Urothelium cell line (cell line): ENCODE measurements at regions not wholly inside any gene's neighbourhood (a gene's known extent, or its start where the extent isn't known, plus 50 kb on each side); places are given as distances from the start of the nearest gene placed in this dataset.

Experiments used
- DNase-seq: peaks from one replicate; pipeline ENCODE4 v3.0.0; 2011; ENCODE audit warnings: low spot score, mixed read lengths
- FAIRE-seq: peaks from 2 replicates; lab custom pipeline; 2011; peaks lifted over from hg19 to GRCh38; lab: Jason Lieb, UNC

DNA sequence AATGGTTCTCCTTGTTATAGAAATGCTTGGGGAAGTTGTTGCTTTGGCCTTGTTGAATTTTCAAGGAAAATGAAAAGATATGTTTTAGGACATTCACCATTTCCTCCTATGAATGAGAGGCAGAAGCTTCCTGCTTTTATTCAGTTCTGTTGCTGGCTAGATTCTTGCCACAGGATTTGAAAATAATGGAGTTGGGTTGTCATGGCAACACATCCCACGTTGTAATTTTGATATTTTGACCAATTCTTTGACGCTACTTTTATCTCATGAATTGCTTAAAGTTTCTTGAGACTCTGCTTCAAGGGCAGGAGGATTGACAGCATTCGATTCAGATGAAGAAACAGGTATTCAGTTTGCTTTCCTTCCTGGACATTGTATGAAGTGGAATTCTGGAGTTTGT, 331.5 kb downstream of the PRDM2 start:
- no peak for DNase-seq
- no peak for FAIRE-seq

DNA sequence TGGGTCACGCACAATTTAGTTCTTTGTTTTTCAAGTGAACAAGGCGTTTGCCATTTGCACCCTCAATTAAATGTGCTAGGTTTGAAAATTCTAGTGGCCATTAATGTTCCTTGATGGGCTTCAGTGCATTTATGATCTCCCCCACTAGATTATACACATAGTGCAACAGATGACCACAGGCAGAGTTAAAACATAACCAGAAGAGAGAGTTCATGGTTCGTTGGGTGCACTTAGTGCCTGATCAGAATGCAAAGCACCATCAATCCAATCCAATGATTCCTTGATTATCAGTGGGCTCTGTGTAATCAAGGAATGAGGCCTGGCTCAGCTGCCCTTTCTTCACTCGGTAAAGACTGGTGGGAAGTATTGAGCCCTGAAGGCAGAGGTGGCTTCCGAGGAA, 334.5 kb downstream of the PRDM2 start:
- no peak for DNase-seq
- no peak for FAIRE-seq

- DNase-seq = peak; percentile 10
- FAIRE-seq = no peak
Measured at GRCh38 chr1:14037101-14037847, 337.3 kb downstream of the PRDM2 start.

GRCh38 chr1:14039582-14040430, 339.8 kb downstream of the PRDM2 start:
- FAIRE-seq (no peak), DNase-seq (peak; percentile 24)

- DNase-seq = no peak
- FAIRE-seq = peak; percentile 95
Measured at GRCh38 chr1:14049965-14050364, 350.0 kb downstream of the PRDM2 start.

DNA sequence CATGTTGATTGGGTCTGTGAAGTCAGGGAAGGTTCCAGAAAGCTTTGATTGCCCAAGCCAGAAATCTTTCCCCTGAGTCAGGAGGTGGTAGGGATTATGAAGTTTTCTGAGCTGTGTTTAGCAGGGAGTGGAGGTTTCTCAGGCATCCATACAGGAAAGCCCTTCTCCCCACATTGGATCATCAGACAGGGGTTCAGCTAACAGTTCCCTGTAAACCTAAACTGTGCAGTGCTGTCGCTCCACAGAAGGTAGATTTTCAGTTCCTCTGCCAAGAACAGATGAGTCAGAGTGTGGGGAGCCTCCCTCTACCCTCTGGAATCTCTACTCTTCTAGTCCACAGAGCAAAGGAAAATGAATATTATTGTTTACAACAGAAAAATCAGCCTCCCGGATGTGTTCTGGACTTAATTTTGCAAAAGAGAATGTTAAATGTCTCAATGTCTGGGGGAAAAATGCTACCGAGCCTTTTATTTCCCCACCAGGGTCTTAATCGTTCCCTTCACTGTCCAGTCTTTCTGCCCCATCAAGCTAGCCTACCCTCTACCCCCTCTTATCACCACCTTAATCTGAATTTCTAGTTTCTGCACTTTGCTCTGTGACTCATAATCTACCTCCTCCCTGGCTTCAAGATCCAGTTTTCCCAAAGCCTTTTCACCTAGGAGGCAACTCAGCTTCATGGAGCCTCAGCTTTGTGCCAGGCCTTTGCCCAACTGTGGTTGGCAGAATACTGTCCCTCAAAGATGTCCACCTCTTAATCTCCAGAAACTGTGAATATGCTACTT, 355.6 kb downstream of the PRDM2 start:
- DNase-seq = peak; percentile 69
- FAIRE-seq = no peak

- FAIRE-seq = peak; percentile 30
- no peak for DNase-seq
Measured at GRCh38 chr1:14057640-14058039, 357.7 kb downstream of the PRDM2 start.

- DNase-seq = no peak
- no peak for FAIRE-seq
Measured at GRCh38 chr1:14061204-14061603, 361.2 kb downstream of the PRDM2 start.

GRCh38 chr1:14061722-14062121, 361.7 kb downstream of the PRDM2 start:
- no peak for FAIRE-seq
- no peak for DNase-seq

- DNase-seq (no peak), FAIRE-seq (no peak)
Measured at GRCh38 chr1:14062669-14063068, 362.7 kb downstream of the PRDM2 start.

- FAIRE-seq = no peak
- no peak for DNase-seq
Measured at GRCh38 chr1:14064649-14065442, 364.9 kb downstream of the PRDM2 start.

GRCh38 chr1:14065486-14065885, 365.5 kb downstream of the PRDM2 start:
- no peak for FAIRE-seq
- no peak for DNase-seq

DNA sequence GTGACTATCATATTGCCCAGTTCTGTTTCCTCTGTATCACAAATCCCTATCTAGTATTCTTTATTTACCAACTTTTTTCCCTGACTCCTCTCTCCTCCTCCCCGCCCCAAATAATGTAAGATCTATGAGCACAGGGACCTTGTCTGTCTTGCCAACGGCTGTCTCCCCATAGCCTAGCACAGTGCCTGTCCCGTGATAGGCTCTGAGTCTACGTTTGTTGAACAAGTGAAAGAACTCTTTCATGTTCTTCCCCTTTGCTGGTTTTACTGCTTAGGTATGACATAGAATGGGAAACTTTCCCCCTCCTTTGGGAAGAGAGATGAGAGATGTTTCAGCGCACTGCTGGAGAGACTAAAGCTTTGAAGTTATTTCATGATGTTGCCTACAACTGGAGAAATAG, 367.0 kb downstream of the PRDM2 start:
- FAIRE-seq (no peak), DNase-seq (no peak)

- FAIRE-seq (no peak), DNase-seq (no peak)
Measured at GRCh38 chr1:14067711-14068110, 367.7 kb downstream of the PRDM2 start.

DNA sequence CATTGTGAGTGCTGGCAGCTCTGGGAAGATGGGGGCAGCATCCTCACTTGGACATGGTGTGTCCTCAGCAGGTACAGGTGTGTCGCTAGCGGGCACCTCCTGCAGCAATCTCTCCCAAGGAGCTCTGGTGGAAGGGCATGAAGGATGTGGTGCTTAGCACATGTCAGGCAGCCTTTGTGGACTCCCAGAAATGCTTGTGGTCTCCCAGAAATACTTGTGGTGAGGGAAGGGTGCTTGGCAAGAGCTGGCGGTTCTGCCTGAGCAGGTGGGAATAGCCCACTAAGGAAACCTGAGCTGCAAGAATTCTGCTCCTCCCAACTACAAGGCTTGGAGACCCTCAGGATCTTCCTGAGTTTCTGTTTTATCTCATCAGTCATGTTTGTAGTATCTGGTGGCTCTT, 371.6 kb downstream of the PRDM2 start:
- DNase-seq (peak; percentile 67), FAIRE-seq (no peak)

DNA sequence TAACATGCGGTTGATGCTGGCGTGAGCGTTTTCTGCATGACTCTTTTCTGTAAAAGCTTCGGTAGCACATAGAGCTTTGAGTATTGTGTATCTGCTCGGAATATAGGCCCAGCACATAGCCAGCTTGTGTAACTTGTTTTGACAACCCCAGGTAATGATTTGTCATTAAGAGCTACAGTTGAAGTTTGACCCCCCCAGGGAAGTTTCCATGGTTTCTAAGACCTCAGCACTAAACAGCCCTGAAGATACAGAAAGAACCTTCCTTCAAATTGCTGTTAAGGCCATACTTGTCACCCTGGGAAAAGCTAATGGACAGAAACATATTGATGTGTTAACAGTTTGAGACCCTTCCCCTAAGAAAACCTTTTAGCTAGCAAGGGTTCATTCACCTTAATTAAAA, 380.7 kb downstream of the PRDM2 start:
- DNase-seq (no peak), FAIRE-seq (no peak)

- FAIRE-seq (no peak), DNase-seq (no peak)
Measured at GRCh38 chr1:14082331-14082730, 382.3 kb downstream of the PRDM2 start.

DNA sequence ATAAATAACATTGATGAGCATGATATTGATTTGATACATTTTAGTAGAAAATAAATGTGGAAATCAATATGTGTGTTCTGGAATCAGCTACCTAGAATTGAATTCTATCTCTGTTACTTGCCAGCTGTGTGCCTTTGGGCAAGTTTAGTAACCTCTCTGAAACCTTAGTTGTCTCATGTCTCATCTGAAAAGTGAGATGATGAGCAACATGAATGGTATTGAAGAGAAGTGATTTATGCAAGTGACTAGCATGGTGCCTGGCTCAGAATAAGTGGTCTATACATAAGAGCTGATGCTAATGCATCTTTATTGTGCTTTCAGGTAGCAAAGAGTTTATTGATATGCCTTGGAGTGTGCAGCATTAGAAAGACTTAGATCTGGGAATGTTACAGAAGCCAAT, 383.3 kb downstream of the PRDM2 start:
- FAIRE-seq (no peak), DNase-seq (no peak)

- FAIRE-seq (no peak), DNase-seq (no peak)
Measured at GRCh38 chr1:14083706-14084105, 383.7 kb downstream of the PRDM2 start.

- FAIRE-seq = no peak
- DNase-seq = no peak
Measured at GRCh38 chr1:14090062-14090461, 390.1 kb downstream of the PRDM2 start.

DNA sequence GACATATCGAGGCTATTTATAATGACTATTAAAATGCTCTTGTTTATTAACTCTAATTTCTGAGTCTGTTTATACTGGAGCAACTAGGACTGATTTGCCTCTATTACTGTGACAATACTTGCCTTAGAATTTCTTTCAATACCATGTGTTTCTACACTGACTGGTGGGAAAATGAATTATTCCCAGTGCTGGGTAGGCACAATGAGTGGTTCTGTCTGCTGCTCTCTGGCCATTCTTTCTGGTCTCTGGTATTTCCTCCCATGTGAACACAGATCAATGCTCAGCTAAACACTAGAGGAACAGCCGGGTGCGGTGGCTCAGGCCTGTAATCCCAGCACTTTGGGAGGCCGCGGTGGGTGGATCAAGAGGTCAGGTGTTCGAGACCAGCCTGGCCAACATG, 390.5 kb downstream of the PRDM2 start:
- DNase-seq (no peak), FAIRE-seq (no peak)
